Left colon (tissue), 2 donors: ENCODE measurements at regions not wholly inside any gene's neighbourhood (a gene's known extent, or its start where the extent isn't known, plus 50 kb on each side); places are given as distances from the start of the nearest gene placed in this dataset.
"Not testable (repeated sequence)": the region's sequence is repeated elsewhere in the genome, so short reads cannot be mapped to it uniquely, and the experiment has no call there.

ENCODE experiments used
- ATAC-seq: fragments of 200-7000 bp; cut with Tn5 transposase; one replicate; pipeline ENCODE4 v1.9.1; 2020; ENCODE audit warnings: mild to moderate bottlenecking, moderate library complexity
- DNase-seq, 2 donors: peaks; one replicate each; pipeline ENCODE4 v3.0.0-alpha.2; 2020
- intact Hi-C, 2 donors: fragments of 100-400 bp; cut with DNase I in 1 of 2; cut with micrococcal nuclease in 1 of 2; formaldehyde crosslinking; loops; one replicate each; pipeline versions ENCODE4 v1.11.2 to v1.14.0; 2022; cut with DNase I, micrococcal nuclease
- donor health status: DM: no; HTN: no; CAD: no.
- donor health status: DM: yes; HTN: yes; CAD: no.

DNA sequence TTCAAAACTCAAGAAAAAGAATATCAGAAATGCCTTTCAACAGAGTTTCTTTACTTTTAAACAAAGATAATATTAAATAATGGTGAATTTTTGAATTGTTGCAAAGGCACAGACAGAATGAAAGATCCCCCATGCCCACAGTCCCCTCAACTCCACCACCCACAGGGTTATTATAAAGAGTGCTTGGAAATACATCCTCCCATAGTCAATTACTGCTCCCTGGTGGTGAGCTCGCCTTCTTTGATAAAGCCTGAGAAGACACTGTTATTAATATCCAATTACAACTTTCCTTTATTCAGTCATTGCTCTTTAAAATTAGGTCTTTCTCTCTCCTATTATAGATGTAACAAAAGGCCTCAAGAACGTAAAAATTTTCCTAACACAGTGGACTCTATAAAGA is 490.2 kb upstream of the RORB start:
- ATAC-seq (no peak), DNase-seq (no peak)
- intact Hi-C loops, result no loop called here

DNA sequence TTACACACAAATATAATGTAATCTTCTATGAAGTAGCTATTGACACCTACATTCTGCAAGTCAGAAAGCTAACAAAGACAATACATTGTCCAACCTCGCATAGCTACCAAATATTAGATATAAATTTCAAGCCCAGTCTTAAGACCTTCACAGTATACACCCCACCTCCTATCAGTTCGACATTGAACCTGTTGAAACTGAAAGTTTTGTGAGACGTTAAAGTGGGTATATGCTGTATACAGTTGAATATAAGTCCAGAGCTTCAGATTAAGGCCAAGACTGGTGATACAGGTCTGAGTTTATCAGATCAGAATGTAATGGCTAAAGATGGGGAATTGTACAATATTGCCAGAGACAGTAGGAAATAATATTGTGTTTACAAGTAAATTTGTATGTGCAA is 489.3 kb upstream of the RORB start:
- ATAC-seq, result no peak
- intact Hi-C loops, result no loop called here

DNA sequence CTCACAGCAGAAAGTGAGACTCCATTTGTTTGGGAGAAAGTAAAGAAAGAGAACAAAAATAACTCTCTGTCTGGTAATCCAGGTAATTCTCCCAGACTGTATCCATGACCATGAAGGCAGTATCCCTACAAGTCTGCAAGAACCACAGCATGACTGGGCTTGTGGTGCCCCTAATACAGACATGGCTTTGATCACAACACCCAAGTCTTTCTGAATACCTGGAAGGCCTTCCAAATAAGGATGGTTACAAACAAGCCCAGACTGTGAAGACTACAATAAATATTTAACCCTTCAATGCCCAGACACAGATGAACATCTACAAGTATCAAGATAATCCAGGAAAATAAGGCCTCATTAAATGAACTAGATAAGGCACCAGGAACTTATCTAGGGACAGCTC is 481.1 kb upstream of the RORB start:
- intact Hi-C loops, result no loop called here
- DNase-seq (no peak), ATAC-seq (no peak)

More for the DNA sequence above, 489.3 kb upstream of the RORB start:
- DNase-seq, result no peak

GRCh38 chr9:74025402-74025925 is 471.7 kb upstream of the RORB start:
- no peak for ATAC-seq
- DNase-seq, result no peak
- intact Hi-C loops, result no loop called here

GRCh38 chr9:74032421-74032820 is 464.7 kb upstream of the RORB start:
- no peak for ATAC-seq

DNA sequence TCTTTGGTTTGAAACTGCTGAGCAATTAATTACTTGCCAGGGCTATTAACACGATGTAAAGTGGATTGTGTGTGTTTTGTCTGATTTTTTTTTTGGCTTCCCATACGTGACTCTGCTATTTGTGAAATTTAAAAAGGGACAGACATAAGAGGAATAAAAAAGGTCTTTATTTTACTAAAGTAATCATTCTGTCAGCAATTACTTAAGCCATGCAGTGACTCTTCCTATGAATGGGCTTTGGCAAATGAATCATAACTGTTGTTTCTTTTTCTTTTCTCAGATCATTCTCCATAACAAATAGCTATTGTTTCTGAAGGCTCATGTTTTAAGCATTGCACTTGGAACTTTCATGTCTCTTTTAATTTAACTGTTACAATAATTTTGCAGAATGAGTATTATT is 461.3 kb upstream of the RORB start:
- intact Hi-C loops, result no loop called here
- ATAC-seq, result no peak
- no peak for DNase-seq

More at GRCh38 chr9:74032421-74032820, 464.7 kb upstream of the RORB start:
- DNase-seq, result no peak
- intact Hi-C loops, result no loop called here

GRCh38 chr9:74036549-74037231 is 460.4 kb upstream of the RORB start:
- ATAC-seq, result no peak
- DNase-seq, result no peak
- intact Hi-C loops, result no loop called here

- ATAC-seq (no peak), DNase-seq (no peak)
- intact Hi-C loops, result no loop called here
These were observed 459.9 kb upstream of the RORB start for GRCh38 chr9:74037274-74037673.

DNA sequence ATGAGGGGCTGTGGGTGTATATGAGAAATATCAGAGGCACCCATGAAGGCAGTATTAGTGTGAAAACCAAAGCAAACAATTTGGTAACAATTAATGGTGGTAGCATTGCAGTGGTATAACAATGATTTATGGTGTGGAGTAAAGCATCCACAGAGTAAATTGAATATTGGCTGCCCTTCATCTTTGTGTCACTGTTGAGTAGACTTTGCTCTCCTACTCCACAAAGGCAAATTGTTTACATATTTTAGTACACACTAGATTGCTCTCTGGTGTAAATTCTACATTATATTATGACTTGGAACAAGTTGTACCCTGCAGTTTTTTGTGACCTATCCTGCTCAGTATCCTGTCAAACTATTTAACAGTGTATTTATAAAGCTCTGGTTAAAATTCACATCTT is 455.5 kb upstream of the RORB start:
- intact Hi-C loops, result no loop called here
- DNase-seq (no peak), ATAC-seq (no peak)

GRCh38 chr9:74044844-74045243 is 452.3 kb upstream of the RORB start:
- DNase-seq (no peak), ATAC-seq (no peak)
- intact Hi-C loops, result no loop called here

DNA sequence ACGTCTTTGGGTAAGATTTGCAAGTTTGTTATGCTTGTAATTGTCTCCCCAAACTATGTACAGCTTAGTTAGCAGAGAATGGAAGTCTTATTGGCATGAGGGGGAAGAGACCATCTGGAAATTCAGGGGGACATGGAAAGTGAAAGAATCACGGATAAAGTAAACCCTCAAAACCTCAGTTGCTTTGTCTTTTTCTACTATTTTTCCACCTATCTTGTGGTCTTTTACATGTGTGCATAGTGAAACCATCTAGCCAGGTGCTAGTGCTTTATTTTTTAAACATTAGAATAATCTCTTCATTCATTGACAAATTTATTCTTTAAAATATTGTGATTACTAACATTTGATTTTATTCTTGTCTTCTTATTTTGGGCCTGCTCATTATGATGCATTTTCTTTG is 441.1 kb upstream of the RORB start:
- no peak for DNase-seq
- no peak for ATAC-seq

GRCh38 chr9:74057051-74057450 is 440.1 kb upstream of the RORB start:
- DNase-seq, intact Hi-C loops, ATAC-seq: not testable (repeated sequence)

More for the DNA sequence above, 441.1 kb upstream of the RORB start:
- intact Hi-C loops, result no loop called here

GRCh38 chr9:74064702-74065101 is 432.4 kb upstream of the RORB start:
- intact Hi-C loops, result no loop called here
- no peak for DNase-seq
- ATAC-seq, result no peak

- DNase-seq, result no peak
- no peak for ATAC-seq
- intact Hi-C loops, result no loop called here
These were observed 431.0 kb upstream of the RORB start for GRCh38 chr9:74066128-74066527.

GRCh38 chr9:74066605-74067004 is 430.5 kb upstream of the RORB start:
- intact Hi-C loops, result no loop called here

DNA sequence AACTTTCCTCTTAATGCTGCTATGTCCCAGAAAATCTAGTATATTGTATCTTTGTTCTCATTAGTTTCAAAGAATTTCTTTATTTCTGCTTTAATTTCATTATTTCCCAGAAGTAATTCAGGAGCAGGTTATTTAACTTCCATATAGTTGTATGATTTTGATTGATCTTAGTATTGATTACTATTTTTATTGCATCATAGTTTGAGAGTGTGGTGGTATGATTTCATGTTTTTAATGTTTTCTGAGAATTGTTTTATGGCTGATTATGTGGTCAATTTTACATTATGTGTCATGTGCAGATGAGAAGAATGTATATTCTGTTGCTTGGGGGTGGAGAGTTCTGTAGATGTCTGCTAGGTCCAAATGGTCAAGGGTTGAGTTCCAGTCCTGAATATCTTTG is 425.6 kb upstream of the RORB start:
- ATAC-seq (no peak), DNase-seq (no peak)
- intact Hi-C loops, result no loop called here

More at GRCh38 chr9:74066605-74067004, 430.5 kb upstream of the RORB start:
- ATAC-seq, result no peak
- DNase-seq, result no peak

- DNase-seq, result no peak
- intact Hi-C loops, result no loop called here
- ATAC-seq, result no peak
These were observed 423.2 kb upstream of the RORB start for GRCh38 chr9:74073897-74074296.

- no peak for DNase-seq
- ATAC-seq, result no peak
- intact Hi-C loops, result no loop called here
These were observed 418.5 kb upstream of the RORB start for GRCh38 chr9:74078647-74079046.

GRCh38 chr9:74080652-74081051 is 416.5 kb upstream of the RORB start:
- ATAC-seq, intact Hi-C loops, DNase-seq: not testable (repeated sequence)

DNA sequence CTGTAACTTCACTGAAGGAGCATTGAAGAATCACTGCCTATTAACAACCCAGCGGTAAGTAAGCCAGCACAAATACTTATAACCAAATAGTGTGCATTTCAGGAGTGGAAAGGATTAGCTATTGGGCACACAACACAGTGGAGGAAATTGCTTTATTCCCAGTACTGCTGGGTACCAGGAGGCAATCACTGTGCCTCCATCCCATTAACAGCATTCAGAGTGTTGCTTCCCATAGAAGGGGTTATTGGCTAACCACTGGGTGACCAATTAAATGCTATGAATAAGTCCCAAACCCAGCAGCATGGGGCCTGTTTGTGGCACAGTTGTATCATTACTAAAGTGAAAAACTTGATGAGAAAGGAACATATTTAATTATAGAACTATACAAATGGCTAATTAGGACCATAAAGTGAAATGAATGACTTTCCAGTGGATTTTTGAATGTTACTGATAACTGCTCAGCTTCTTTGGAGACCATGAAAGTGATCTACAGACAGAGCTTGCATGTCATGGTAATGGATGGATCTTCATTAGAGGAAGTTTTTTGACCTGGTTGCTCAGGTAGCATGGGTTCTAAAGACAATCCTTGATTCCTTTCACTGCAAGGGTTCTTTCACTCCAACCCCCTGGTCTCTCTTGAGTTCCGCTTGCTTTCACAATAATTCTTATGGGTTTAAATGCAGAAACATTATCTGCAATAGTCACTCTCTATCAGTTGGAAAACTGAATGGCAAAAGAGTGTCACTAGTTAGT is 413.3 kb upstream of the RORB start:
- DNase-seq, result no peak
- intact Hi-C loops, result no loop called here
- no peak for ATAC-seq
